AG10803 (cell line): ENCODE measurements at regions not wholly inside any gene's neighbourhood (a gene's known extent, or its start where the extent isn't known, plus 50 kb on each side); places are given as distances from the start of the nearest gene placed in this dataset.
A peak's percentile ranks its signal among the peaks of the same experiment; 100 is the strongest.

Source experiments
- DNase-seq: peaks from one replicate; pipeline ENCODE4 v3.0.0; 2010; ENCODE audit warnings: low read depth
- H3K4me3 ChIP-seq: 2 replicates; pipeline ENCODE4 v1.5.1; 2011; ENCODE audit warnings: mild to moderate bottlenecking, low read length, control low read depth
- CTCF ChIP-seq: conservative IDR thresholded peaks from 2 replicates; pipeline ENCODE4 v1.5.1; 2011; ENCODE audit warnings: mild to moderate bottlenecking, low read length, control low read depth, inconsistent platforms

- no peak for DNase-seq
- TF ChIP-seq CTCF = no peak
- H3K4me3 ChIP-seq = no peak overlapping the region
Observed at GRCh38 chr4:123291329-123291728, 105.3 kb upstream of the SPRY1 start.

- no peak for DNase-seq
Observed at GRCh38 chr4:123297836-123298235, 98.8 kb upstream of the SPRY1 start.

GRCh38 chr4:123298261-123298660, 98.3 kb upstream of the SPRY1 start:
- no peak overlapping the region for H3K4me3 ChIP-seq
- no peak for TF ChIP-seq CTCF
- DNase-seq = no peak

More at GRCh38 chr4:123297836-123298235, 98.8 kb upstream of the SPRY1 start:
- TF ChIP-seq CTCF = no peak
- no peak overlapping the region for H3K4me3 ChIP-seq

GRCh38 chr4:123298801-123299200, 97.8 kb upstream of the SPRY1 start:
- H3K4me3 ChIP-seq = no peak overlapping the region
- no peak for TF ChIP-seq CTCF
- DNase-seq = peak; percentile 9

GRCh38 chr4:123299212-123299691, 97.3 kb upstream of the SPRY1 start:
- TF ChIP-seq CTCF = no peak
- no peak overlapping the region for H3K4me3 ChIP-seq
- DNase-seq = peak; percentile 76

GRCh38 chr4:123300222-123301039, 96.2 kb upstream of the SPRY1 start:
- H3K4me3 ChIP-seq = no peak overlapping the region
- TF ChIP-seq CTCF = no peak

GRCh38 chr4:123301923-123302322, 94.7 kb upstream of the SPRY1 start:
- no peak for DNase-seq
- TF ChIP-seq CTCF = no peak
- H3K4me3 ChIP-seq = no peak overlapping the region

More at GRCh38 chr4:123300222-123301039, 96.2 kb upstream of the SPRY1 start:
- no peak for DNase-seq
